Urinary bladder (tissue), 3 donors: ENCODE measurements at regions not wholly inside any gene's neighbourhood (a gene's known extent, or its start where the extent isn't known, plus 50 kb on each side); places are given as distances from the start of the nearest gene placed in this dataset.
"Not testable (repeated sequence)": the region's sequence is repeated elsewhere in the genome, so short reads cannot be mapped to it uniquely, and the experiment has no call there.

Source experiments
- DNase-seq: peaks from one replicate; pipeline ENCODE4 v3.0.0-alpha.2; 2015; ENCODE audit errors: extremely low spot score
- H3K27ac ChIP-seq: one replicate; pipeline ENCODE4 v1.5.1; 2013; ENCODE audit warnings: low read depth, mild to moderate bottlenecking, moderate library complexity
- H3K36me3 ChIP-seq: one replicate; pipeline ENCODE4 v1.6.1; 2013; ENCODE audit warnings: mild to moderate bottlenecking, moderate library complexity; ENCODE audit not compliant: insufficient read depth
- H3K4me1 ChIP-seq: one replicate; pipeline ENCODE4 v1.6.1; 2013; ENCODE audit warnings: mild to moderate bottlenecking, moderate library complexity; ENCODE audit not compliant: insufficient read depth
- H3K4me3 ChIP-seq: one replicate; pipeline ENCODE4 v1.5.1; 2013; ENCODE audit warnings: low read depth, low read length
- WGBS: extraction: QIAGEN DNeasy Blood & Tissue Kit; methylation state at CpG from one replicate; pipeline ENCODE4 v1.1.7; 2013; 5-methylcytosine and 5-hydroxymethylcytosine counted together
- donor health status: healthy with polysubstance abuse.
- donor health status: healthy.

DNA sequence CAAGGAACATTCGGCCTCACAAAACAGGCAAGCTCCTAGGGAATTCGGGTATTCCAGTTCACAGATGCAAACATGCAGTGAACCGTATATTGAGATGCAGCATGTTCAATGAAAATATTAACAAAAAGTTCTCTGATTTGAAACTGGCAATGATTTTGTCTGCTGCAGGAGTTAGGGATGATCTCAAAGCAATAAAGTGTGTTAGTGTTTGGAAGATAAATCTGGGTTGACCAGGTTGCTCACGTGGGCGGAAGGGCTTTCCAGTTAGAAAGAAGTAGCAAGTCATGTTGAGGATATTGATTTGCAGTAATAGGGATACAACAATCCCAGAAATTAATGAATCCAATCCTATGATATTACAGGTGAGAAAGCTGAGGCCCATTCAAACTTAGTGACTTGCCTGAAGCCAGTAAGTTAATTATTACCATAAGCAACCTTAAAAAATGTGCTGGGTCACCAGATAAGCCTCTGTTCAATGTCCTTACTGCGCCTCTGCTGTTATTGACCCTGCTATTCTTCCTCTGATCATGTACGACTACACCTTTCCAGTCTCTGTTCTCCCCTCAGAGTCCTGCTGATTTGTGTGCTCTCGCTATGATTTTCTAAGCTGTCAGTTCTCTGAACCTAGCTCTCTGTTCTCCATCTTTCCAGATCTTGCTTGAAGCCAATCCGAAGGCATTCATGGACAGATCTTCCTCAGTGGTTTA is 370.8 kb downstream of the DSEL start:
- H3K4me1 ChIP-seq = no peaks in the 10 kb centered on the region
- no peak overlapping the region for H3K27ac ChIP-seq
- WGBS = 82% methylated on average over 9 of the region's 9 CpGs
- no peaks in the 10 kb centered on the region for H3K36me3 ChIP-seq
- no peak overlapping the region for H3K4me3 ChIP-seq
- no peak for DNase-seq

DNA sequence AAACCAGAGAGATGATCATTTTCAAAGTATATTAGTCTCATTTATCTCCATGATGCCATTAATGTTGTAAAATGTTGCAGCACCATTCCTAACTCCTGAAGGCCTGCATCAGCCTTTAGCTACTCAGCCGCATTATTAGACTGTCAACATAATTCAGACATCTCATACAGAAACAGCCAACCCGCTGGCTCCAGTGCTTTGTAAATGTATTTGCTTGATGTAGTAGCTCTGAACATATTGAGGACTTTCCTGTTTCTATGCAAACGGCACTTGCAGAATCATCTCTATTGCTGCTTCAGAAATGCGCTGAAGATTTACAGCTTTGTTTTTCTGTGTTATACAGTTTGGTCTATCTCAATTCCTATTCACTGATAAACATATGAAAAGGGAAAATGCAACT is 372.2 kb downstream of the DSEL start:
- 72% methylated on average over 4 of the region's 4 CpGs for WGBS
- Histone ChIP-seq H3K36me3 (no peaks in the 10 kb centered on the region), H3K4me1 (no peaks in the 10 kb centered on the region), H3K4me3 (no peak overlapping the region), H3K27ac (no peak overlapping the region)
- no peak for DNase-seq

DNA sequence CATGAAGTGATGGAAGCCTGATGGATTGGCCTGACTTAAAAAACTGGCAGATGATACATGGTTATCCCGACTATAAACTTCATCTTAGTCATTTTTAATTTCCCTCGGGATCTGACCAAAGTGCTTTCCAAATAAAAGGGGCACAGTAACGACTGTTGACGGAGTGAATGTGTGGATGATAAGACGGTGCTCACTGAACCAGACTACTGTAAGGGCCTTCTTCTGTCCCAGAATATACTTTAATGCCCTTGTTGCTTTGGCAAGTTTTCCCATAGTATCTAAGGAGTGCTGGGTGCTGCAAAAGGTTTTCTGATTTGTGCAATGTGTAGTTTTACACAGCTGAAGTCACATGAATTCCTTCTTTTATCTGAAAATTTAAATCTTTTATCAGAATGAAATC is 373.5 kb downstream of the DSEL start:
- Histone ChIP-seq H3K27ac (no peak overlapping the region), H3K36me3 (no peaks in the 10 kb centered on the region), H3K4me1 (no peaks in the 10 kb centered on the region), H3K4me3 (no peak overlapping the region)
- no peak for DNase-seq
- 38% methylated on average over 5 of the region's 5 CpGs for WGBS

DNA sequence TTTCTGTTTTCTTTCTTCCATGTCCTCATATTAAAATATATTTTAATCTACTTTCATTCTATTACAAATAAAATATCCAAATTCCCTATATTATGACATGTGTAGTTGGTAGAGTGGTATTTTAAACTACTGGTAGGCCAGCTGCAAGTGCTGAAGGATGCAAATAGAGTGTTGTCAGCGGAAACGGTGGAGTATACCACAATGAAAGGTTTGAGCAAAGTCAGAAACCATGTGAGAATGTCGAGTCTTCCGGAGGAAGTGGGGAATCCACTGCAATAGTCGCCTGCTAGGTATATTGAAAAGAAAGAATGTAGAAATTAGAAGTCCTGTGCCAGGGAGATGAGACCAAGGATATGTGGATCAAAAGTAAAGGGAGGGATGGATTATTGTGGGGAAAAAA is 373.9 kb downstream of the DSEL start:
- no peaks in the 10 kb centered on the region for H3K4me1 ChIP-seq
- no peaks in the 10 kb centered on the region for H3K36me3 ChIP-seq
- H3K27ac ChIP-seq = no peak overlapping the region
- 82% methylated on average over 5 of the region's 5 CpGs for WGBS
- no peak overlapping the region for H3K4me3 ChIP-seq
- DNase-seq = no peak

DNA sequence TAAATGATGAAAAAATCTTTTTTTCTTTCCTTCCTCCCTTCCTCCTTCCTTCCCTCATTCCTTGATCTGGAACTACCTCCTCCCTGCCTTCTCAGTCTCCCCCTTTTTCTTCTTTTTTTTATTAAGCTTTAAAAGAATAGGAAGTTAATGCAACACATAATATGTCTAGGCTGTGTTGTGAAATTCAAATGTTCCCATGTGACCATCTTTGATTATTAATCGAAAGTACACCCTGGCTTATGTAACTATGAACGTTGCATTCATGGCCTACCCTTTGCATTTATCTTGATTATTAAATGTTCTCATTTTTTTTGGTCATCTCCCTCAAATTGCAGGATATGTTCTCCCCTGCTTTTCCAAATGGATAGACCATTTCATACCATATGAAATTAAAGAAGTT is 376.0 kb downstream of the DSEL start:
- no peak overlapping the region for H3K27ac ChIP-seq

DNA sequence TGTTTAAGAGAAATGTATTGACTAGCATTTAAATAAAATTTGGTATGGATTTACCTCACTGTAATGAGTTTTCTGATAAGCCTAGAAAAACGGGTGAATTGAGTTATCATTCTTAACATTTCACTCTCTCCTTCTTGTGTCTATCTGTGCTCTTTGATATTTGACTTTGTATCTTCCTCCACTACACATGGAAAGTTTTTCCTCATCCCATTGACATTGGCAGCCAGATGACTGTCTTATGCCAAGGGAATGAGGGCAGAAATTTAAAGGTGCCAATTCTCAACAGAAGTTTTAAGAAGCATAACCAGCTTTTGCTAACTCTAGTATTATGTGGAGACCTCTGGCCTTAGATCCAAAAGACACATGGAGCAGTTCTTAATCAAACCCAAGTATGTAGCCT is 376.6 kb downstream of the DSEL start:
- DNase-seq = no peak
- WGBS = 64% methylated on average over 1 of the region's 1 CpG
- no peaks in the 10 kb centered on the region for H3K4me1 ChIP-seq
- no peak overlapping the region for H3K27ac ChIP-seq
- H3K4me3 ChIP-seq = no peak overlapping the region
- H3K36me3 ChIP-seq = no peaks in the 10 kb centered on the region

More for the DNA sequence above, 376.0 kb downstream of the DSEL start:
- Histone ChIP-seq H3K36me3 (no peaks in the 10 kb centered on the region), H3K4me1 (no peaks in the 10 kb centered on the region), H3K4me3 (no peak overlapping the region)
- no peak for DNase-seq
- WGBS = 86% methylated on average over 2 of the region's 2 CpGs

DNA sequence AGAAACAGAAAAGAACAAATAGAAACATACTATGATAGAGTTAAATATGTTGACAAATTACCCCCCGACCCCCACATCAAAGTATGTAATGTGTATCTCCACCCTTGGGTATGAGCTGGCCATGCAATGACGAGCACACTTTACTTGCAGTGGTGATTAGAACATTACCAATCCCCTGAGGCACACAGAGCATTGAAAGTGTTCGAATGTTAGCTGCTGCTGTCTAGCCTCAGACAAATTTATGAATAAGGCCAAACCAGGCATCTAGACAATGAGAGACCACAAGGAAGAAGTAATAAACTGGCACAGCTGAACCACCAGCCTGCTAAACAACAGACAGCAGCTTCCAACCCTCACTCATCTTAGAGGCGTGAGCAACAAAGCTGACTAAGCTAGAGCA is 380.5 kb downstream of the DSEL start:
- no peak overlapping the region for H3K27ac ChIP-seq
- H3K36me3 ChIP-seq = no peaks in the 10 kb centered on the region
- no peak for DNase-seq
- no peak overlapping the region for H3K4me3 ChIP-seq
- WGBS = 72% methylated on average over 4 of the region's 4 CpGs
- no peaks in the 10 kb centered on the region for H3K4me1 ChIP-seq

DNA sequence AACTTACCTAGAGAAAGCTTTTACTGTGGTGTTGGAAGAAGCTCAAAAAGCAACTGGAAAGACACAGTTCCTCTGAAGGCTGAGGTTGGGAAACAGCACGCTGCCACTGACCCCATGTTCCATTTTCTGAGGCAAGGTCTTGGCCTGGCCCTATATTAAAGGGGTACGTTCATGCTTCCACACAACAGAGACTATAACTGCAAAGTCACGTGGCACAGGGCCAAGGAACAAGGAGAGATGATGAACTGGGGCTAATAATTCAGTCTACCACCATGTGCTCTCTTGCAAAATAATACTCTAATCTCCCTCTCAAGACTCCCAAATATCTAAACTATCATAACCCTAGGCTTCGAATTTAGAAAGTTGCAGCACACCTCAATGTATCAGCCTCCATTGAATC is 381.6 kb downstream of the DSEL start:
- H3K4me3 ChIP-seq = no peak overlapping the region
- 63% methylated on average over 4 of the region's 4 CpGs for whole genome bisulfite sequencing
- H3K36me3 ChIP-seq = no peaks in the 10 kb centered on the region
- no peak for DNase-seq
- H3K4me1 ChIP-seq = no peaks in the 10 kb centered on the region
- H3K27ac ChIP-seq = no peak overlapping the region

DNA sequence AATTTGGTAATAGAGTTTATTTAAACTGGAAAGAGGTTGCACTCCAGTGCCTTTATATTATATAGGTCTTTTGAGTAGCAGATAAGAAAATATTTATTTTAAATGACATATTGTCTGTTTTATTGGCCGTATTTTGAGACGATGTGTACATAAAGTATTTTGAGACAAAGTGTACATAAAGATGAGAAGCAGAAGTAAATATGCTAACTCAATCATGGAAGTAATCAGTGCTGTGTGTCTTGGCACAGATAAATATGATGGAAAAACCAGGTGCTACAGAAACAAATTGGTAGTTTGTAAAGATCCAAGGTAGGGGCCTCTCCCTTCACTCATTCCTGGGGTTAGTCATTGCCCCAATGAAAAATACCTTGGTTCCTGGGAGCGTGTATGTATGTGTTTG is 382.9 kb downstream of the DSEL start:
- no peak overlapping the region for H3K4me3 ChIP-seq
- no peak for DNase-seq
- no peak overlapping the region for H3K27ac ChIP-seq
- 44% methylated on average over 3 of the region's 3 CpGs for WGBS
- no peaks in the 10 kb centered on the region for H3K36me3 ChIP-seq
- H3K4me1 ChIP-seq = no peaks in the 10 kb centered on the region

DNA sequence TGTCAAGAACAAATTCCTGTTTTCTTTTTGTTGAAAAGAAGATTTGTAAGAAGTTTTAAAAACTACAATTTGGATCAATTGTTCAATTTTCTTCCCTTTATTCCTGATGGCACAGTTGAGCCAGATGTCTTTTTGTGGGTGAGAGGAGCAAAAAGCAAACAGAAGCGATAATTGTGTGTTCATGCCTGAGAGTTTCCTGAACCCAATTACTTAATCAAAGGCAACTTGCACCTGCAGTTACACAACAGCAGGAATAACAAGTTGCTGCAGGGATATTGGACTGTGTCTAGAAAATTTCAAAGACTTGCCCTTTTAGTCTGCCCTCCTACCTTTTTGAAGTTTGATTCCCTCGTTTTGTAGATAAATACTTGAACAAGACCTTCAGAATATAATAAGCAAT is 383.6 kb downstream of the DSEL start:
- H3K4me3 ChIP-seq = no peak overlapping the region
- 32% methylated on average over 2 of the region's 2 CpGs for WGBS
- DNase-seq = no peak
- no peaks in the 10 kb centered on the region for H3K36me3 ChIP-seq
- H3K4me1 ChIP-seq = no peaks in the 10 kb centered on the region
- no peak overlapping the region for H3K27ac ChIP-seq

DNA sequence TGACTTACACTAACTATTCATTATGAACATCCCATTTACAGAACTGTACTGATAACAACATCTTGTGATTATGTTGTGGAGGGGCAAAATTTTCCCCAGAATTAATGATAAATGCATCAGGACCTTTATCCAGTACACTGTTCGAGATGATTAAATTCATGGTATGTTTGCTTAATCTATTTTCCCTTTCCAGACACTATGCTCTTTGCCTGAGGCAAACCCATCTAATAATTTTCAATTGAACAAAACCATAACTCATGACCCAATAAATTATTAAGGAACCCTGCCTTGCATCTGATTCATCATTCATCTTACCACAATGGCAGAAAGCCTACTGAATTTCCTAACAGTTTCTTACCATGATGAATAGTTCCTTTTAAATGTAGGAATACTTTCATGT is 385.0 kb downstream of the DSEL start:
- no peak for DNase-seq
- no peaks in the 10 kb centered on the region for H3K36me3 ChIP-seq
- WGBS = 92% methylated on average over 1 of the region's 1 CpG

DNA sequence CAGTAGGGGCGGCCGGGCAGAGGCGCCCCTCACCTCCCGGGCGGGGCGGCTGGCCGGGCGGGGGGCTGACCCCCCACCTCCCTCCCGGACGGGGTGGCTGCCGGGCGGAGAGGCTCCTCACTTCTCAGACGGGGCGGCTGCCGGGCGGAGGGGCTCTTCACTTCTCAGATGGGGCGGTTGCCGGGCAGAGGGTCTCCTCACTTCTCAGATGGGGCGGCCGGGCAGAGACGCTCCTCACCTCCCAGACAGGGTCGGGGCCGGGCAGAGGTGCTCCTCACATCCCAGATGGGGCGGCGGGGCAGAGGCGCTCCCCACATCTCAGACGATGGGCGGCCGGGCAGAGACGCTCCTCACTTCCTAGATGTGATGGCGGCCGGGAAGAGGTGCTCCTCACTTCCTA is 389.8 kb downstream of the DSEL start:
- not testable (repeated sequence) for DNase-seq, H3K27ac ChIP-seq, H3K36me3 ChIP-seq, H3K4me3 ChIP-seq, H3K4me1 ChIP-seq
- 93% methylated on average over 23 of the region's 32 CpGs for WGBS

More for the DNA sequence above, 385.0 kb downstream of the DSEL start:
- no peak overlapping the region for H3K27ac ChIP-seq
- no peak overlapping the region for H3K4me3 ChIP-seq
- no peaks in the 10 kb centered on the region for H3K4me1 ChIP-seq

DNA sequence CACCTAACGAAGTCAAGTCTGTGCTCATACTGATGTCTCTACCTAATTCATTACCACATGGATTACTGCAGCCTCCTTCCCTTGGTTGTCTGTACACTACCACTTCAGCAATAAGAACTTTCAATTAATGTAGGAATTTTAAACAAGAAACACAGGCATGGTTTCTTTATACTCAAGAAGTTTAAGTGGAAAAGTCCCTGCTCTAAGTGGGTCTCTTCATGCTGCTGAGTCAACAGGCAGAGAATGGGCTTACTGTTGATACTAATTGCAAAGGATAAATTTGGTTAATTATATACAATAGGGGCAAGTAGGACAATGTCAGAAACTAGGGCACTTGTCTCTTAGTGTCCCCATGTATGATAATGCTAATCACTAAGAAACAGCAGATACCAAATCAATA is 392.6 kb downstream of the DSEL start:
- Histone ChIP-seq H3K4me1 (no peaks in the 10 kb centered on the region), H3K36me3 (no peaks in the 10 kb centered on the region), H3K27ac (no peak overlapping the region), H3K4me3 (no peak overlapping the region)
- DNase-seq = no peak
- WGBS = 88% methylated on average over 1 of the region's 1 CpG

DNA sequence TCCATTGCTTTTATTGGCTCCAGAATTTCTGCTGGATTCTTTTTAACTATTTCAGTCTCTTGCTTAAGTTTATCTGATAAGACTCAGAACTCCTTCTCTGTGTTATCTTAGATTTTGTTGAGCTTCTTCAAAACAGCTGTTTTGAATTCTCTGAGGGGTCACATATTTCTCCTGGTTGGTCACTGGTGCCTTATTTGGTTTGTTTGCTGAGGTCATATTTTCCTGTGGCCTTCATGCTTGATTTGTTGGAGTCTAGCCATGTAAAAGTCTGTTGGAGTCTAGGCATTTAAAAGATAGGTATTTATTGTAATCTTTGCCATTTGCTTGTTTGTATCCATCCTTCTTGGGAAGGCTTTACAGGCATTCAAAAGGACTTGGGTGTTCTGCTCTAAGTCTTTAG is 398.7 kb downstream of the DSEL start:
- H3K36me3 ChIP-seq = no peaks in the 10 kb centered on the region
- DNase-seq = no peak
- H3K4me1 ChIP-seq = no peaks in the 10 kb centered on the region
- no peak overlapping the region for H3K4me3 ChIP-seq
- no peak overlapping the region for H3K27ac ChIP-seq

DNA sequence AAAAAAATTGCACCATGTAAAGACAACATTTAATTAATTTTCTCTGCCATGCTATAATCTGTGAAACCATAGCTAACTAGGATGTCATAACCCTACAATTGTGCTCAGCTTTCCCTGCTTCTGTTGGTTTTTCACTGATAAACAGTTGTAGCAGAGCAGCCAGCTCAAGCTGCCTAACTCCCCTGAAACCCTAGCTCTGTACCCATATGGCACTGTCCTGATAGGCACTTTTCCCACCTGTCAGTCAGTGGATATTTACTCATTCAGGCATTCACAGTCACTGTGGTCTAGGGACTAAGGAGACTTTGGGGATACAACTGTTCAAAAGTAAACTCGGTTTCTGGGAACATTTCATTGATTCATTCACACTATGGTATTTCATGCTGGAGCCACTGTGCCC is 407.0 kb downstream of the DSEL start:
- Histone ChIP-seq H3K36me3 (no peaks in the 10 kb centered on the region), H3K4me3 (no peak overlapping the region), H3K27ac (no peak overlapping the region), H3K4me1 (no peaks in the 10 kb centered on the region)
- no peak for DNase-seq
- WGBS = 76% methylated on average over 1 of the region's 1 CpG
